NCI-H2196 treated with DMSO at 0.1 percent for 48 hours (cell line): ENCODE measurements at regions not wholly inside any gene's neighbourhood (a gene's known extent, or its start where the extent isn't known, plus 50 kb on each side); places are given as distances from the start of the nearest gene placed in this dataset.

ENCODE experiments used
- DNase-seq: peaks from one replicate; lab custom pipeline; 2025; ENCODE audit not compliant: unreplicated experiment; lab: John Stamatoyannopoulos, UW

DNA sequence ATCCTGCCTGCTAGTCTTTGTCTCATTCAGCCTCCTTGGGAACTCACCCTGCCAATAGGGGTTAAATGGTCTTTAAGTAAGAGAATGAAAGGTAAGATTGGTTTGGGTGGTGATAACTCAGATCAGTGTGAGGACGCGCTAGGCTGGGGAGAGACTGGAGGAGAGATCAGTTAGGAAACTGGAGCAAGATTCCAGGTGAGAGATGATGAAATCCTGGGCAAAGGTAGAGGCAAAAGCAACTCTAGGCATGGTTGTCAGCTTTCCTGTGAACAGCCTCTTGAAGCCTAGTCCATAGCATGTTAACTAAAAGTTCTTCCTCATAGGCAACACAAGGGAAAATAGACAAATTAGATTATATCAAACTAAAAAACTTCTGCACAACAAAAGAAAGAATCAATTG, 145.2 kb upstream of the ANKRD28 start:
- no peak for DNase-seq

DNA sequence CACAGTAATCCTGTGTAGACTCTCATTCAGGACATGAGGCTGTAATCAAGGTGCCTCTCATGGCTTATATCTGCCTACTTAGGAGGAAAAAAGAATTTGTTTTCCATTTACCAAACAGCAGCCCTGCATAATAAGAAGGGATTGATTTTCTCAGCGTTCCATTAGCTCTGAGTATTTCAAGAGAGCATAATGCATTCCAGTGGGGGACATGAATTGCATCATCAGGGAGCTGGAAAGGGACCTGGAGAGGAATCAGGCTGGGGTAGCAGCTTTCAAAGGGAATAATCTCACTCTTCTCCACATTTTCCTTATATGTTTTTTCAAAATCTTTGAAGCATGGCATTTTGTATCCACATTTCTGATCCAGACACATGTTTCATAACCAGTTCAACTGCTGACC, 150.6 kb upstream of the ANKRD28 start:
- no peak for DNase-seq

DNA sequence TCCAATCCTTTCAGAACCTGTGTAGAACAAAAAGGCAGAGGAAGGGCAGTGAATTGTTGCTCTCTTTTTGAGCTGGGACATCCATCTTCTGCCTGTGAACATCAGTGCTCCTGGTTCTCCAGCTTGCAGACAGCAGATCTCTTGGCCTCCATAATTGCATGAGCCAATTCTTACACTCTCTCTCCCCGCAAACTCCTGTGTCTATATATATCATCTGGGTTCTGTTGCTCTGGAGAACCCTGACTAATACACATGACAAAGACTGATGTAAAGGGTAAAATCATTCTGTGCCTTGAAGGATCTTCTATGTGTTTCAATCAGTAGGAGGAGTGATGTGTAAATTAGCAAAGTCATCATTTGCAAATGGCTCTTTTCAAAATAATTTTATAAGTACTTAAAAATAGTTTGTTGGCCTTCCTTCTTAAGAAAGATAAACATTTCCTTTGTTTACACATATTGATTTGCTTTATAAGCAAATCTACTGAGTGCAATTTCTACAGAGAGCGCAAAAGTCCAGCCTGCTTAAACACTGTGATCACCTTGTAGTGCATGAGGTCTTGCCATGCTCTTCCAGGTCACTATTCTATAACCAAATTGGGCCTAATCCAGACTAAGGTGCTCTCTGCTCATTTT, 154.9 kb upstream of the ANKRD28 start:
- no peak for DNase-seq

DNA sequence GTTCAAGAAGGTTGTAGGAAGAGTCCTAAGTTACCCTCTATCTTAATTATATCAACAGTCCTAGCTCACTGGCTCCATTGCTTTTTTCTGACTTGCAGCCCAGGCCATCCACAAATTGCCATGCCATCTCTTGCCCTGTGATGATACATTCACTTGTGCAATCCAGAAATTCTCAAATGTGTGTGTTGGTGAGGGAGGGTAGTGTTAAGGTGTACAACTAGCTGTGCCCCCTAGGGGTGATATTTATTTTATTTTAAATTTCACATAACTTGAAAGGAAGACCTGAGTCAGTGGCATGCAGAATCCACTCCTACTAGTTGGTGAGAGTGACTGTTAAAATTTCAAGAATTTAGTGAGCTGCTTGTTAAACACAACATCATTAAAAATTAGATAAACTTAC, 156.1 kb upstream of the ANKRD28 start:
- DNase-seq, result no peak

DNA sequence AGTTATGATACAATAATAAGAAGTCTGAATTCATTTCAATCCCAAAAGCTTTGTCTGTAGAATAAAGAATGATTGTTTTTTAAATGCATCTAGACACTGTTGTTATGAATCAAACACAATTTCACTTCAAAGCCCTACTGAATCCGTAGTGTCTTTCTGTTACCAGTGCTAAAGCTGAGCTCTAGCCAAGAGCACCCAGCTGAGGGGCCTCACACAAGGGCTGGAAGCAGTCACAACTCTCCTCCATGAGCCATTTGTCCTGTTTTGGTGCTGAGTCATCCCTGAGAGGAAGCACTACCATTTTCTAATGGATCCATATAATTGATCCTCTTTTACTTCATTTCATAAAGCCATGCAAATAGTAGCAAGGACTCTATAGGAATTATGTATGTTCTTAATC, 158.2 kb upstream of the ANKRD28 start:
- no peak for DNase-seq

DNA sequence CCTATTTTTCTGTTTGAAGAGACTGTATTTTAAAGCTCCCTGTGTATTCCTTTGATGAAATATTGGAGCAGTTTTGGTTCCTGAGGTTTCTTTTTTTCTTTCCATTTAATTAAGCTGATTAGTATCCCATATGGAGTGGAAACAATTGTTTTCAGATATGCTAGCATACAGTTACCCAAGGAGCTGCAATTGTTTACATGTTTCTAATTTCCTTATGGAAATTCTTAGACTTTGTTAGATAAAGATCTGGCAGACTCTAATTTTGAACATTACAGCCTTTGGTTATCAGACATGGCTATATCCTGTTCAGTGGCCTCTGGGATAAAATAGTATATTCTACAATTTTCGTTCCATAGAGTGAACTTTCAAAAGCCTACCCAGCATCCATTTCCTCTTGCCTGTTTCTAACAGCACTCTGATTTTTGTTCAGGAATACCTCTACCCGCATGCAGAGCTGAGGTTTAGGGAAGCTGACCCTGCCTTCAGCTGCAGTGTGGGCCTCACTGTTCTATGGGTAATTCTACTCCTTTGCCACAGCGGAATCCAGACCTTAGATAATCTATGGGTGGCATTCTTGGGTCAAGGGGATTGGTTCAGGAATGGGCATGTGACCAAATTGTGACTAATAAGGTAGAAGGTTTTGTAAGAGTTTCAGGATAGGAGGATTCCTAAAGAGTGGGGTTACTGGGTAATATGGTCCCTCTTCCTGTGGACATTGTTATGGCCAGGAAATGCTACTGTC, 161.1 kb upstream of the ANKRD28 start:
- DNase-seq, result no peak

DNA sequence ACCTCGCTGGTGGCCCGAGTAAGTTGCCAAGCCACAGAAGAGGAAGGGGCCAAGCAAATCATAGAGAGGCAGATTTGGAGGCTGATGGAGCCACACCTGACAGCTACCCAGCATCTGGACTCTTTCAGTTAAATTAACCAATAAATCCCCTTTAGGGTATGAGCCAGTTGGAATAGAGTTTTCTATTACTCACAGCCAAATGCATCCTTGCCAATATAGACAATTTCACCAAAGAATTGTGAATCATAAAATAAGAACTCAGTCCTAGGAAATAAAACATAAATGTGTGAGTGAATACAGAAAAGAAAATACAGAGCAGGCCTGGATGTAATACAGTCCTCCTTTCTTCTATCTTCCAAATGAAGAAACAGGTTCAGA, 161.6 kb upstream of the ANKRD28 start:
- no peak for DNase-seq

DNA sequence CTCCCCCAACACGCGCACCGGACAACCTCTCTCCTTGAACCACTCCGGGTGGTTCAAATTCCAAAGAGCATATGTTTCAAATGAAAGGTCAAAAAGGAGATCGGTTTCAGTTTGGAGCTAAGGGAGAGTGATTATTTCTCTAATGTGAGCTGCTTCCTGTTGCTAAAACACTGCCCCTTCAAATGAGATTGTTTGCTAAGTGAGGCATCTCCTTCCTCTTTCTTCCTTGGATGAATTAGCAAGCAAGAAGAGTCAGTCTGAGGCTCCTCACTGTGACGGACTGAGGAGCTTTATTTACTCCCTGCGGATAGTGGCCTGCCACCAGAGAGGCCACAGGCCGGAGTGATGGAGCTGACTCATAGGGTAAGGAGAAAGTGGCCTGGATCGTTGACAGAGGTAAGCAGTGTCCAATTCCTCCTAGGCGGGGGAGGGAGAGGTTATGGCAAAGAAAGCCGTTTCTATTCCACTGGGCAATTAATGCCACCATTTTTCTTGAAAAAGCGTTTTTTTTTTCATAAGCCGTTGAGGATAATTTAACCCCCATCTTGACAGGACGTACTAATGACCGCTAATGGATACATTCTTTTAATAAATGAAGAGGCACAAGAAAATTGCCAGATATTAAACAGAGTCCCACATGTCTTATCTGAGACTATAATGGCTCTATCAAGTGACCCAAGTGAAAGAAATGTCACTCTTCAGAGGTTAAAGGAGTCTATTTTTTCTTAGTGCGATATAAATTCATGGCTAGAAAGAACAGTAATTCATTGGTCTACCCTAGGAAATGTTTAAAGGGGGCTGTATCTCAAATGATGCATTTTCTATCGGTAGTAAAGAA, 167.0 kb upstream of the ANKRD28 start:
- no peak for DNase-seq

DNA sequence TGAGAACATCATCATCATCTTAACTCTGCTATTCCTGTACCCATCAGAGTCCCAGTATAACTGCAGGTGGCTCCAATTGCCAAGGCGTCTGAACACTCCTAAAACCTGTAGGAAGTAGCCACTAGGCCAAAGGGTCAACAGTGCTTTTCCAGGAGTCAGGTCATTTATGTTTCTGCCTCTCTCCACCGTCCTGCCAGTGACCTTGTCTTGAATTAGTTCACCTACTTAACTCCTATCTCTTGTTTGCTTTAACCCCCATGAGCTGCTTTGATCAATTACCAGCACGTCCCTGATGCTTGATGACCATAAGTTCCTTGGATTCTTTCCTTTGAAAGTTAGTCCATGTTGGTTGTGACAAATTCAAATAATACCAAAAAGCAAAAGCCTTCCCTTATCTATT, 169.8 kb upstream of the ANKRD28 start:
- no peak for DNase-seq

DNA sequence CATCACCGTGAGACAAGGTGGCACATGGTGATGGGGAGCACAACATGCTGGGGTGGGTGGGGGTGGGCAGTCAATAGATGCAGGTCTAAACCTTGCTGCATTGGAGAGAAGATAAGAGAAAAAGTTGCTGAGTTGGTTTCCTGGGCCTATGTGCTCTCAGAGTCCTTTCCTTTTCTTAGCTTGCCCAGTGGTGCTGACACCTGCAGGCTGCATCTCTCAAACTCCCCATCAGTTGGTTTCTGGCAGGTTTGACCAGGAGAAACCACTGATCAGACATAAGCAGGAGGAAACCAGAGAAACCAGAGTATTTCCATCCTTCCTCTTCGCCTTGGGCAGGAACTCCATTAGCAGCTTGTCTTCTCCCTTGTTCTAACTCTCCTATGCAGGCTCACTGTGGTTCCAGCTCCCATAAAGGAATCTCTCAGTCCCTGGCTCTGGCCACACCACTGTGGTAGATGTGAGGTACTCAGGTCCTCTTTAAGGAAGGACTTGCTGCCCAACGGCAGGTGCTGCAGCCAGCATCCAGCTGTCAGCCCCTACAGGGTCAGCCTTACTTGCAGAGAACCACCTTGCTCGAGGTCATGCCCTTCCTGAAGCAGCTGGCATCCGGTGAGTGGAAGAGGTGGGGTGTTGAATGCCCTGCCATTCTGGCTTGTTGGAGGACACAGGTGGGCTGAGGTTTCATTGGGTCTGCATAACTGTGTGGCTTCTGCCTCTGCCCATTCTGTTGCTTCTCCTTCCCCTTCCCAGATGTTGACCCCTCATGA, 172.3 kb upstream of the ANKRD28 start:
- DNase-seq, result no peak

DNA sequence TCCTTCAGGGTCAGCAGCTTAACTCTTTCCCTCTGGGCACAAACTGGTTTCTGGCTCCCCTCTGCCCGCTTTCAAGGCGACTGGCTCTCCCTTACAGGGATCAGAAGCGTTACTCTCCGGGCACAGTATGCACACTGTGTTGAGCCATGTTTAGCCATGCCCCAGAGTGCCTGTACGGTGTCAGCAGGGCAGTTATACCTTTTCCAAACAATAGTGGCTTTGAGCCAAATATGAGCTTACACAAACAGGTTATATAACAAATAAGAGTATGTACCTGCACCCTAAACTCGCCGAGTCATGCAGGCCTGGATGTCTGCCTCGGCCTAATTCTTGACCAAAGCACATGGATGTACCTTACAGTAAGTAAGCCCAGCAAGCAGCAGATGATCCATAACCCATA, 175.6 kb upstream of the ANKRD28 start:
- no peak for DNase-seq

DNA sequence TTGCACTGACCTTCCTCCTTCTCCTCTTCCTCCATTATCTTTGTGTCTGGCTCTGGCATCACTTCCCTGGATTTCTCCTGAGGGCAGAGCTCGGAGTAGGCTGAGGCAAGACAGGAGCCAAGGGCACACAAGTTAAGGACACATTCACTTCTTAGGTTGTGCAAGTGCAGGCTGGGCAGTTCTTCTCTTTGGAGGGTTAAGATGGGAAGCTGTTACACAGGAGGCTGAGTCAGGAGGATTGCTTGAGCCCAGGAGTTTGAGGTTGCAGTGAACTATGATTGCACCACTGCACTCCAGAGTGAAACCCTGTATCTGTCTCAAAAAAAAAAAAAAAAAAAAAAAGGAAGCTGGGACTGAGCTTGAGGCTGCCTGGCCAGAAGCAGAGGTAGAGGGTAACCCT, 176.2 kb upstream of the ANKRD28 start:
- no peak for DNase-seq

DNA sequence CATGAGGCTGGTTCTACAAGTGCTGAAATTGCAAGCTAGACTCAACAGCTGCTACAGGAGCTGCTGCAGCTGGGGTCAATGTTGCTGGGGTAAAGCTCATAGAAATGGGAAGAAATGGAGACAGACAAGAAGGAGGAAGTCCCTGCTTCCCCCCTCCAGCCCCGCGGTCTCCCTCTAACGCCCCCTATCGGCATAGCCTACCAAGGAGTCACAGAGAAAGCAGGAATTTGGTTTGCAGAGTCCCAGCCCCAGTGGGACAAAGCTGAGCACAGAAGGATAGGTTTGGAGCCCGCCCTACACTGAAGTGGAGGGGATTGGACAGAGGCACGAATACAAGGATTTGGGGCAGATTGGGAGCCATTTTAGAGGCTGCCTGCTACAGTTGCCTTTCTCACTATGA, 176.9 kb upstream of the ANKRD28 start:
- no peak for DNase-seq

DNA sequence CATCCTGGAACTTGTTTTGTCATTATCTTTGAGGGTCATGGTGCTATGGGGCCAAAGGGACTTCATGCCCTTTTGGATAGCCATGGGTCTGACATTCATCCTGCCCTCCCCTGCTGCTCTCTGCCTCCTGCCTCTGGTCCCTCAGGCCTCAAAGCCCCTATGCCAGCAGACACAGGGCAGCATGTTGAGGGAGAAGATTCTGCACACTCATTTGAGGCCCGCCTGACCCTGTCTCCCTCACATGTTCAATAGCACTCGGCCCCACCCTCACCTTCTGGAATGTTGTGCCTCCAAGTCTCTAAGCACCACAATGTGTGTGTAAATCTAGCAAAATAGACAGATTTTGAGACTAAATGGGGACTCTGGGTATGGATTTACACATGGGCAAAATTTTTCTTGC, 178.7 kb upstream of the ANKRD28 start:
- no peak for DNase-seq

DNA sequence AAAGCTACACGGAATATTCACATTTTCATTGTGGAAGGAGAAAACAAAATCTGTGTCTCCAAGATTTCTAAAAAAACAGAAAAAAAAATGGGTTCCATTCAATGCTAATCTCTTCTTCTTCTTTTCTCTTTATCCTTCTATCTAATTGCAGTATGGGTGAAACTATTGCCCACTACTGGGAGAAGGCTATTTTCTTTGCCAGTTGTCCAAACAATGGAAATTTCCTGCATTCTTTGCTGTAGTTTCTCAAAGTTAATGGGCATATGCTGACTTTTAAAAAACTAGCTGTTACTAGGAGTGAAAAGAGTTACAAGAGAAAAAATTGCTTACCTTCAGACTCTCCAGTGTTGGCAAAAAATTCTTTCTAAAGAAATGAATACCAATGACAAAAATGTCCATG, 179.3 kb upstream of the ANKRD28 start:
- DNase-seq, result no peak

DNA sequence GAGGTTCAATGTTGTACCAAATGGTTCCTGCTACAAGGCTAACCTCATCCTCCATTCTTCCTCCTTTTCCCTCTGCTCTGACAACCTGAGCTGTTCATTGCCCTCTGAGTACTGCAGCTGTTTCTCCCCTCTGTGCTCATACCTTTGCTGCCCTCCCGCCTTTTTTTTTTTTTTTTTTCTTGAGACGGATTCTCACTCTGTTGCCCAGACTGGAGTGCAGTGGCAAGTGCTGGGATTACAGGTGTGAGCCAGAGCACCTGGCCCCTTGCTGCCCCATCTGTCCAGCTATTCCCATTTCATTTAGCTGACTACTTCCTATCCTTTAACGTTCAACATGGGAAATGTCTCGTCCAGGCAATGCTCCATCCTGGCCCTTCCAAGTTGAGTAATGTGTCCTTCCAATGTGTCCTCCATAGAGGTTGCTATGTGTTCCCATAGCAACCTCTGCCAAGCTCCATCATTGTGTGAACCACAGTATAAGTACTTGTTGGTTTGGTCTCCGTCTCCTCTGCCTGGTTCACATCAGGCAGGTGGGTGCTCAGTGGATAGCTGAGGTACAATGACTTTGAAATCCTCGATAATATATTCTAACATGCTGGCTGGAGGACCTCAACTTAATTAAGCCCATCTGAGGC, 179.9 kb upstream of the ANKRD28 start:
- no peak for DNase-seq

DNA sequence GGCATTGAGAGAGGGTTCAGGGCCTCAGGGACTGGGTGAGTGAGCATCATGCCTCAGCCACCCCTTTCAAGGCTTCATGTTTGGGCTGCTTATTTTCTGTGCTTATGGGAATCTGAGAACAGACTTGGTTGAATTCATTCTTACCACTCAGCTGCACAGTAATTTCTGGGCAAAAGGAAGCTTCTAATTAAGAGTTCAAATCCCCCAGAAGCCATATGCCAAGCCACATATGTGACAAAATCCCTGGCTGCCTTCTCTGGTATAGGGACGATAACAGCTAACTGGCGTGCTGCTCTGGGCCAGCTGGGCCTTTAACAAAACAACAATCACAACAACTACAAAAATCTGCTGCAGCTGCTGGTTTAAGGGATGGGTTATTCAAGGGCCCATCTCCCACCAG, 181.0 kb upstream of the ANKRD28 start:
- no peak for DNase-seq

DNA sequence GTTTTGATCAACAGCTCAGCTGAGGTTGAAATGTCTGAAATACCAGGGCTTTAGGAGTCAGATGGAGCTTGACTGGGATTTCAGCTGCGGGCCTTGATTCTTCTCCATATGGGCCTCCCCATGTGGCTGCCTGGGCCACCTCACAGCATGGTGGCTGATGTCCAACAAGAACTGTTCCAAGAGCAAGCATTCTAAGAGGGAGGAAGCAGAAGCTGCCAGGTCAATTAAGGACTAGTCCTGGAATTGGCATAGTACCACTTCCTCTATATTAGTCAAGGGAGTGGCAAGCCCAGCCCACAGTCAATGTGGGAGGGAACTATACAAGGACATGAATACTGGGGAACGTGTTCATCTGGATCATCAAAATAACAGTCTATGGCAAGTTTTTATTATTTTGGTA, 181.7 kb upstream of the ANKRD28 start:
- DNase-seq, result no peak

DNA sequence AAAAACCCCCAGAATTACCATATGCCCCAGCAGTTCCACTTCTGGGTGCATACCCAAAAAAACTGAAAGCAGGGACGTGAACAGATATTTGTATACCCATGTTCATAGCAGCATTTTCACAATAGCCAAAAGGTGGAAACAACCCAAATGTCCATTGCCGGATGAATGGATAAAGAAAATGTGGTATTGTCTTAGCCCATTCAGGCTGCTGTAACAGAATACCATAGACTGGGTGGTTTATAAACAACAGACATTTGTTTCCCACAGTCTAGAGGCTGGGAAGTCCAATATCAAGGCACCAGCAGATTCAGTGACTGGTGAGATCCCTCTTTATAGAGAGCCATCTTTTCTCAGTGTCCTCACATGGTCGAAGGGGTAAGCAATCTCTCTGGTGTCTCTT, 182.1 kb upstream of the ANKRD28 start:
- DNase-seq, result no peak

DNA sequence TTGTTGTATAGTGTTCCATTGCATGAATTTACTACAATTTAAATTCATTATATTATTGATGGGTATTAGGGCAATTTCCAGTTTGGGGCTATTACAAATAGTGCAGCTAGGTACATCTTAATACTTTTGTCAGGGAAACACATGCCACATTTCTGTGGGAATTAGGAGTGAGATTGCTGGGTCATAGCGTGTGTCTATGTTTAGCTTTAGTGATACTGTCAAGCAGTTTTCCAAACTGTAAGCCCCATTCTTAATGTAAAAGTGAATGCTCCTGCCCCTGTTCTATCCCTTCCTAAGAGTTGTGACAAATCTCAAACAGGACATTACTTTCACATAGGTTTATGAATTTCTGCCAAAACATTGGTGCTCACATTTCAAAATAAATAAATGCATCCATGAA, 184.5 kb upstream of the ANKRD28 start:
- no peak for DNase-seq

DNA sequence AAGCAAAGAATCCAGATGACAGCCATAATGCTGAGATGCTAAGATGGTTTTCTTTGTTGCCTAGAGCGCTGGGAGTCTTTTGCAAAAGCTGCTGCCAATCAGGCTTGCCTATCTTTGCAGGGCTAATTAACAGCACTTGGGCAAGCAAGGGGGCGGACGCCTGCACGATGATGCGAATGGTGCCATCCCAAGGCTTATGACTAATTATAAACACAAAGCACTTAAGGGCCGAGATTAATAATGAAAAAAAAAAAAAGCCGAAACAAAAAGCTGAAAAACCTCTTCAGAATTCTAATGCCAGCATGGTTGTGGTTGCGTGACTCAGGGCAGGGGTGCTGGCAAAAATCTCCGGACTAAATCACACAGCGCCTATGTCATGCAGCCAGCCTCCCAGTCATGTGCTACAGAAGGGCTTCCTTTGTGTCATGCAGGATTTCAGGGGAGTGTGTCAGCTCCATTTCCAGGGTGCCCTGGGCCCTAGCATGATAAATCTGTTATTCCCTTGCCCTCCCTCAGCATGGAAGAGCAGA, 185.0 kb upstream of the ANKRD28 start:
- no peak for DNase-seq
